Smooth muscle cell (in vitro differentiated cells): ENCODE measurements at regions not wholly inside any gene's neighbourhood (a gene's known extent, or its start where the extent isn't known, plus 50 kb on each side); places are given as distances from the start of the nearest gene placed in this dataset.

Source experiments
- DNase-seq: peaks from one replicate; lab custom pipeline; 2025; ENCODE audit not compliant: unreplicated experiment; lab: John Stamatoyannopoulos, UW
- H2AFZ ChIP-seq: fragments of 200-600 bp; sonication (generic); 2 replicates; pipeline ENCODE4 v1.6.0; 2016; ENCODE audit warnings: antibody characterized with exemption, low read depth, mild to moderate bottlenecking
- H3F3A ChIP-seq: fragments of 200-600 bp; sonication (generic); 2 replicates; pipeline ENCODE4 v1.6.0; 2017; ENCODE audit warnings: antibody characterized with exemption, low read depth
- H3K27ac ChIP-seq: fragments of 200-600 bp; sonication (generic); 2 replicates; pipeline ENCODE4 v1.5.1; 2016; ENCODE audit warnings: low read depth, mild to moderate bottlenecking
- H3K27me3 ChIP-seq: fragments of 200-600 bp; sonication (generic); 2 replicates; pipeline ENCODE4 v1.6.1; 2016; ENCODE audit warnings: low read depth, mild to moderate bottlenecking
- H3K36me3 ChIP-seq: fragments of 200-600 bp; sonication (generic); 2 replicates; pipeline ENCODE4 v1.5.1; 2016; ENCODE audit warnings: low read depth
- H3K4me1 ChIP-seq: fragments of 200-600 bp; sonication (generic); 2 replicates; pipeline ENCODE4 v1.5.1; 2016; ENCODE audit warnings: low read depth
- H3K4me2 ChIP-seq: fragments of 200-600 bp; sonication (generic); 2 replicates; pipeline ENCODE4 v1.6.0; 2016; ENCODE audit warnings: mild to moderate bottlenecking
- H3K4me3 ChIP-seq: fragments of 200-600 bp; sonication (generic); 2 replicates; pipeline ENCODE4 v1.5.1; 2016; ENCODE audit warnings: mild to moderate bottlenecking
- H3K79me2 ChIP-seq: fragments of 200-600 bp; sonication (generic); 2 replicates; pipeline ENCODE4 v1.6.0; 2016; ENCODE audit warnings: low read depth, mild to moderate bottlenecking
- H3K9ac ChIP-seq: fragments of 200-600 bp; sonication (generic); 2 replicates; pipeline ENCODE4 v1.6.0; 2016; ENCODE audit warnings: low read depth
- H3K9me3 ChIP-seq: fragments of 200-600 bp; sonication (generic); replicated peaks from 2 replicates; pipeline ENCODE4 v1.5.1; 2016; ENCODE audit warnings: low read depth
- H4K20me1 ChIP-seq: fragments of 200-600 bp; sonication (generic); 2 replicates; pipeline ENCODE4 v1.6.0; 2016; ENCODE audit warnings: low read depth
- WGBS: methylation state at CpG from one replicate; pipeline ENCODE4 v1.1.7; 2016; ENCODE audit warnings: low lambda C conversion rate; 5-methylcytosine and 5-hydroxymethylcytosine counted together
- TF ChIP-seq, protein P1 (sequence below): fragments of 200-600 bp; sonication (generic); IDR thresholded peaks from 2 replicates; pipeline ENCODE4 v1.5.1; 2017; ENCODE audit warnings: borderline replicate concordance, mild to moderate bottlenecking, antibody characterized with exemption; ENCODE audit not compliant: insufficient read depth, poor library complexity, severe bottlenecking

GRCh38 chr14:45381091-45381490 lies 128.1 kb upstream of the MIS18BP1 start:
- no peaks in the 10 kb centered on the region for H3F3A ChIP-seq
- no peak for DNase-seq
- H3K4me1 ChIP-seq = no peaks in the 10 kb centered on the region
- H3K79me2 ChIP-seq = no peaks in the 10 kb centered on the region
- H3K9ac ChIP-seq = no peak overlapping the region
- H2AFZ ChIP-seq = no peak overlapping the region
- H3K27me3 ChIP-seq = no peaks in the 10 kb centered on the region
- no peak overlapping the region for H3K4me2 ChIP-seq
- no peak overlapping the region for H3K27ac ChIP-seq
- WGBS = 54% methylated on average over 2 of the region's 2 CpGs
- TF ChIP-seq, protein P1, sequence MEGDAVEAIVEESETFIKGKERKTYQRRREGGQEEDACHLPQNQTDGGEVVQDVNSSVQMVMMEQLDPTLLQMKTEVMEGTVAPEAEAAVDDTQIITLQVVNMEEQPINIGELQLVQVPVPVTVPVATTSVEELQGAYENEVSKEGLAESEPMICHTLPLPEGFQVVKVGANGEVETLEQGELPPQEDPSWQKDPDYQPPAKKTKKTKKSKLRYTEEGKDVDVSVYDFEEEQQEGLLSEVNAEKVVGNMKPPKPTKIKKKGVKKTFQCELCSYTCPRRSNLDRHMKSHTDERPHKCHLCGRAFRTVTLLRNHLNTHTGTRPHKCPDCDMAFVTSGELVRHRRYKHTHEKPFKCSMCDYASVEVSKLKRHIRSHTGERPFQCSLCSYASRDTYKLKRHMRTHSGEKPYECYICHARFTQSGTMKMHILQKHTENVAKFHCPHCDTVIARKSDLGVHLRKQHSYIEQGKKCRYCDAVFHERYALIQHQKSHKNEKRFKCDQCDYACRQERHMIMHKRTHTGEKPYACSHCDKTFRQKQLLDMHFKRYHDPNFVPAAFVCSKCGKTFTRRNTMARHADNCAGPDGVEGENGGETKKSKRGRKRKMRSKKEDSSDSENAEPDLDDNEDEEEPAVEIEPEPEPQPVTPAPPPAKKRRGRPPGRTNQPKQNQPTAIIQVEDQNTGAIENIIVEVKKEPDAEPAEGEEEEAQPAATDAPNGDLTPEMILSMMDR = no peak
- H4K20me1 ChIP-seq = no peaks in the 10 kb centered on the region
- no peaks in the 10 kb centered on the region for H3K9me3 ChIP-seq
- H3K4me3 ChIP-seq = no peak overlapping the region
- no peaks in the 10 kb centered on the region for H3K36me3 ChIP-seq

- TF ChIP-seq, protein P1 = no peak
- Histone ChIP-seq H3K9me3 (no peaks in the 10 kb centered on the region), H3K27ac (no peak overlapping the region), H3K4me2 (no peak overlapping the region), H3F3A (no peaks in the 10 kb centered on the region), H3K9ac (no peak overlapping the region), H2AFZ (no peak overlapping the region), H3K36me3 (no peaks in the 10 kb centered on the region), H3K27me3 (no peaks in the 10 kb centered on the region), H3K4me1 (no peaks in the 10 kb centered on the region), H3K4me3 (no peak overlapping the region), H3K79me2 (no peaks in the 10 kb centered on the region), H4K20me1 (no peaks in the 10 kb centered on the region)
- 75% methylated on average over 2 of the region's 2 CpGs for WGBS
- no peak for DNase-seq
Observed at GRCh38 chr14:45377166-45377565, 124.2 kb upstream of the MIS18BP1 start.

GRCh38 chr14:45373877-45374276 lies 120.9 kb upstream of the MIS18BP1 start:
- H3K27me3 ChIP-seq = no peaks in the 10 kb centered on the region
- H3K4me1 ChIP-seq = no peaks in the 10 kb centered on the region
- H3K4me2 ChIP-seq = no peak overlapping the region
- H3K9me3 ChIP-seq = no peaks in the 10 kb centered on the region
- no peak overlapping the region for H3K9ac ChIP-seq
- H3K27ac ChIP-seq = no peak overlapping the region
- no peaks in the 10 kb centered on the region for H3K79me2 ChIP-seq
- 85% methylated on average over 2 of the region's 2 CpGs for WGBS
- H3K36me3 ChIP-seq = no peaks in the 10 kb centered on the region
- H3K4me3 ChIP-seq = no peak overlapping the region
- no peaks in the 10 kb centered on the region for H3F3A ChIP-seq
- H4K20me1 ChIP-seq = no peaks in the 10 kb centered on the region
- no peak for DNase-seq
- TF ChIP-seq, protein P1 = no peak
- H2AFZ ChIP-seq = no peak overlapping the region

- no peak overlapping the region for H3K4me2 ChIP-seq
- no peak for DNase-seq
- no peaks in the 10 kb centered on the region for H3F3A ChIP-seq
- no peaks in the 10 kb centered on the region for H3K4me1 ChIP-seq
- no peak overlapping the region for H2AFZ ChIP-seq
- 83% methylated on average over 4 of the region's 4 CpGs for WGBS
- no peaks in the 10 kb centered on the region for H3K79me2 ChIP-seq
- H3K36me3 ChIP-seq = no peaks in the 10 kb centered on the region
- no peak overlapping the region for H3K4me3 ChIP-seq
- H3K9ac ChIP-seq = no peak overlapping the region
- H3K27me3 ChIP-seq = no peaks in the 10 kb centered on the region
- no peak overlapping the region for H3K27ac ChIP-seq
- no peaks in the 10 kb centered on the region for H4K20me1 ChIP-seq
- H3K9me3 ChIP-seq = no peaks in the 10 kb centered on the region
- TF ChIP-seq, protein P1 = no peak
Observed at GRCh38 chr14:45364565-45365156, 111.7 kb upstream of the MIS18BP1 start.
